Lung (tissue), 11 donors: ENCODE measurements at regions not wholly inside any gene's neighbourhood (a gene's known extent, or its start where the extent isn't known, plus 50 kb on each side); places are given as distances from the start of the nearest gene placed in this dataset.

Source experiments
- ATAC-seq: fragments of 200-7000 bp; cut with Tn5 transposase; one replicate; pipeline ENCODE4 v1.9.1; 2020; ENCODE audit warnings: moderate number of reproducible peaks; ENCODE audit not compliant: insufficient read depth, low FRiP score
- DNase-seq, 3 donors: peaks; one replicate each; pipeline ENCODE4 v3.0.0-alpha.2; 2013 to 2017
- H3K27ac ChIP-seq, 2 donors: one replicate each; pipeline ENCODE4 v1.5.1; 2013; ENCODE audit warnings: mild to moderate bottlenecking in 2 of 2, moderate library complexity in 2 of 2, control low read depth in 1 of 2, inconsistent platforms in 1 of 2, low read depth in 1 of 2, low read length in 1 of 2
- H3K27me3 ChIP-seq, 3 donors: one replicate each; pipeline ENCODE4 v1.5.1; 2013; ENCODE audit warnings: low read length in 2 of 3; ENCODE audit not compliant: control insufficient read depth in 3 of 3, insufficient read depth in 3 of 3
- H3K36me3 ChIP-seq, 4 donors: one replicate each; pipeline ENCODE4 v1.5.1; 2013; ENCODE audit warnings: low read length in 4 of 4, mild to moderate bottlenecking in 1 of 4, moderate library complexity in 1 of 4; ENCODE audit not compliant: control insufficient read depth in 4 of 4, insufficient read depth in 4 of 4
- H3K4me1 ChIP-seq, 5 donors: one replicate each; pipeline ENCODE4 v1.5.1; 2013; ENCODE audit warnings: low read length in 5 of 5, mild to moderate bottlenecking in 2 of 5, moderate library complexity in 1 of 5; ENCODE audit not compliant: control insufficient read depth in 5 of 5, insufficient read depth in 5 of 5
- H3K4me3 ChIP-seq: one replicate; pipeline ENCODE4 v1.5.1; 2013; ENCODE audit warnings: mild to moderate bottlenecking, control low read depth, moderate library complexity
- H3K9ac ChIP-seq, 2 donors: one replicate each; pipeline ENCODE4 v1.5.1; 2013; ENCODE audit warnings: low read length in 2 of 2, control low read depth in 1 of 2; ENCODE audit not compliant: insufficient read depth in 1 of 2
- H3K9me3 ChIP-seq, 4 donors: one replicate each; pipeline ENCODE4 v1.5.1; 2013; ENCODE audit warnings: low read length in 3 of 4, mild to moderate bottlenecking in 1 of 4, moderate library complexity in 1 of 4; ENCODE audit not compliant: control insufficient read depth in 4 of 4, insufficient read depth in 3 of 4
- WGBS, 2 donors: extraction: QIAGEN DNeasy Blood & Tissue Kit; methylation state at CpG; one replicate each; pipeline ENCODE4 v1.1.7; 2013; 5-methylcytosine and 5-hydroxymethylcytosine counted together
- TF ChIP-seq, protein P1 (sequence below): IDR thresholded peaks from 2 replicates; pipeline ENCODE4 v1.5.1; 2012; ENCODE audit warnings: mild to moderate bottlenecking; ENCODE audit errors: control extremely low read depth, extremely low read depth
- donor health status: control.
- donor health status: control.
- donor health status: Bipolar disorder and iron deficiency.
- donor health status: healthy.
- donor health status: DM: yes; HTN: yes; CAD: no.

DNA sequence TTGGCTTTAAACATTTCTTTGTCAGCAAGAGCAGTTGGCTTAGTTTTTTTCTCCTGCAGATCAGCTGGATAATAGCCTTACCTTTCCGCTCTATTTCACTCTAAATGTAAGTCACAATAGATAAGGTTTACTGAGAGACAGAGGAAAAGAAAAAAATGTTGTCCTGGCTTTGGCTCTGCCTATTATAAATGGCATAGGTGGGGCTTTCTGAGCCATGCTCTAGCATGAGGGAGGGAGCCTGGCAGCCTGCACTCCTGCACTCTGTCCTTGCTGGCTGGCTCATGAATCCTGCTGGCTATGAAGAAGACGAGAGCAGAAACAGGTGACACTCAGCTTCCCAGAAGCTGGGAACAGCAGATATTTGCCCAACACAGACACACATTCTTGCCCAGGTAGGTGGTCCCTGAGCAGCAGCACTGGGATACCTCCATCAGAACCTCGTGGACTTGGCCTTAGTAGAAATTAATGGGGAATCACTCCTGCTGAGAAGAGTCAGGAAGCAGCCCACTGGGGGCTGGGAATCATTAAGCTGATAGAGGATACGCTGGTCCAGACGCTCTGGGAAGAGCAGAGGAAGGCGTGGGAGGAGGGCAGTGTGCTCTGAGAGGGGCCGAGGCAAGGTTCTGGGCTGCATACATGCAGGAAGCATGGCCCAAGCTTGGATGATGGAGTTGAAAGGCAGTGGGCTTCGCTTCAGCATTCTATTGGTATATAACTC, 514.4 kb upstream of the HS6ST1 start:
- Histone ChIP-seq H3K9me3 (peaks cover 0 to 2% (median 0%) of the 10 kb centered on the region in 4 donors), H3K4me1 (peaks cover 0 to 1% (median 0%) of the 10 kb centered on the region in 5 donors), H3K9ac (no peak overlapping the region), H3K27me3 (no peaks in the 10 kb centered on the region), H3K36me3 (no peaks in the 10 kb centered on the region), H3K27ac (no peak overlapping the region), H3K4me3 (no peak overlapping the region)
- TF ChIP-seq, protein P1, sequence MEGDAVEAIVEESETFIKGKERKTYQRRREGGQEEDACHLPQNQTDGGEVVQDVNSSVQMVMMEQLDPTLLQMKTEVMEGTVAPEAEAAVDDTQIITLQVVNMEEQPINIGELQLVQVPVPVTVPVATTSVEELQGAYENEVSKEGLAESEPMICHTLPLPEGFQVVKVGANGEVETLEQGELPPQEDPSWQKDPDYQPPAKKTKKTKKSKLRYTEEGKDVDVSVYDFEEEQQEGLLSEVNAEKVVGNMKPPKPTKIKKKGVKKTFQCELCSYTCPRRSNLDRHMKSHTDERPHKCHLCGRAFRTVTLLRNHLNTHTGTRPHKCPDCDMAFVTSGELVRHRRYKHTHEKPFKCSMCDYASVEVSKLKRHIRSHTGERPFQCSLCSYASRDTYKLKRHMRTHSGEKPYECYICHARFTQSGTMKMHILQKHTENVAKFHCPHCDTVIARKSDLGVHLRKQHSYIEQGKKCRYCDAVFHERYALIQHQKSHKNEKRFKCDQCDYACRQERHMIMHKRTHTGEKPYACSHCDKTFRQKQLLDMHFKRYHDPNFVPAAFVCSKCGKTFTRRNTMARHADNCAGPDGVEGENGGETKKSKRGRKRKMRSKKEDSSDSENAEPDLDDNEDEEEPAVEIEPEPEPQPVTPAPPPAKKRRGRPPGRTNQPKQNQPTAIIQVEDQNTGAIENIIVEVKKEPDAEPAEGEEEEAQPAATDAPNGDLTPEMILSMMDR: no peak
- 49 to 64% methylated on average over 8 of the region's 8 CpGs for WGBS, 2 donors
- no peak for DNase-seq
- no peak for ATAC-seq

DNA sequence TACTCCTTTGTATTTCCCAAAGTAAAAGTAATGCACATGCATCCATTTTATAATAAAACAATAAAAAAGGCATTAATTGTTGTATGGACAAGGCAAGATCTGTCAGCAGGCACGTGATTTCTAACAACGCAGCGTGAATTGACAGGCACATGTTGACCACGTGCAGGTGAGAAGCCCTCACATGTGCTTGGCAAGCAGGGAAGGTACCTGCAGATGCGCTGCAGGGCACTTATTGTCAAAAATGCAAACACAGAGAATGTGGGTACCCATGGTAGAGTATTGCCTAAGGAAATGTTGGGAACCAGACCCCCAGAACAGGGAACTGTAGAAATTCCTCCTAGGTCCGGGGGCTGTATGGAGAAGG, 515.0 kb upstream of the HS6ST1 start:
- no peak for ATAC-seq
- Histone ChIP-seq H3K27me3 (no peaks in the 10 kb centered on the region), H3K4me3 (no peak overlapping the region), H3K4me1 (peaks cover 0 to 1% (median 0%) of the 10 kb centered on the region in 5 donors), H3K27ac (no peak overlapping the region), H3K9ac (no peak overlapping the region), H3K36me3 (no peaks in the 10 kb centered on the region), H3K9me3 (peaks cover 0 to 2% (median 0%) of the 10 kb centered on the region in 4 donors)
- 86 to 88% methylated on average over 6 of the region's 6 CpGs for WGBS, 2 donors
- no peak for DNase-seq
- TF ChIP-seq, protein P1: no peak

DNA sequence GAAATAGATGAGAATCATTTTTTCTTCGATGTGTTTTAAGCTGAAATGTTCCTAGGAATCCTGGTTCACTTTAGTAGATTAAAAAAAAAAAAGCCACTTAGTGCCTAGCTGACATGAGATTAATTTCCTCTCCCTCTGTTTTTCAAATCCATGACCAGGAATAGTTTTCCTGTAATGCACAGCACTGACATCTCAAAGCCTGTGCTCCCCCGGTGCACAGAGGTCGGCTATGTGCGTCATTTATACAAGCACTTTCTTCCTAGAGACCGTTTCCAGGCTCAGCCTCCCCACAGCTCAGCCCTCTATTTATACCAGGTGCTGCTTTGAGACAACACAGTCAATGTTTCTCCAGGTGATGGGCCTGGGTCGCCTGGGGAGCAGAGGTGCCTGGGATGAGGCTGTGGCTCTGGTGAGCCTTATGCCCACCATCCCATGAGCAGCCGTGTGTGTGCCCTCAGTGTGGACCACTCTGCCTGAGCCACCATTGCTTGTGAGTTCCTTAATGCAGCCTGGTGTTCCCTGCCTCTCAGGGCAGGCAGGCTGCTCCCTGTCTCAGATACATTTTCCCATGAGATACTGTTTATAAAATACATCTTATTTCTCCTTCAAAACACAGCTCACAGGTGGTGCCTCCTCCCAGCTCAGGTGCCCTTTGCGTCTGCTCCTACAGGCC, 515.7 kb upstream of the HS6ST1 start:
- H3K4me3 ChIP-seq: no peak overlapping the region
- peaks cover 0 to 1% (median 0%) of the 10 kb centered on the region in 5 donors for H3K4me1 ChIP-seq
- no peak overlapping the region for H3K9ac ChIP-seq
- H3K27ac ChIP-seq: no peak overlapping the region
- TF ChIP-seq, protein P1: no peak
- H3K36me3 ChIP-seq: no peaks in the 10 kb centered on the region
- DNase-seq: peak in 1 of 3 donors; percentile 3
- no peak for ATAC-seq
- peaks cover 0 to 2% (median 0%) of the 10 kb centered on the region in 4 donors for H3K9me3 ChIP-seq
- no peaks in the 10 kb centered on the region for H3K27me3 ChIP-seq
- WGBS, 2 donors: 58 to 72% methylated on average over 8 of the region's 8 CpGs
